HCT116 (cell line): ENCODE measurements at regions not wholly inside any gene's neighbourhood (a gene's known extent, or its start where the extent isn't known, plus 50 kb on each side); places are given as distances from the start of the nearest gene placed in this dataset.

ENCODE experiments used
- ATAC-seq: fragments of 200-7000 bp; cut with Tn5 transposase; 2 replicates; pipeline ENCODE4 v1.9.1; 2020; ENCODE audit warnings: mild to moderate bottlenecking, moderate library complexity
- BruUV-seq: library from RNA; stranded (reverse); fragments of 400-500 nt; replicated peaks from 2 replicates; lab custom pipeline; 2021; lab: Mats Ljungman, UMichigan
- CTCF ChIA-PET: fragments of 300-600 bp; sonication (Branson Sonifier 250); formaldehyde crosslinking; loops from one replicate; lab custom pipeline; 2021; ENCODE audit warnings: antibody characterized with exemption; lab: Charles Lee
- POLR2A ChIA-PET: fragments of 300-600, 350-600 bp; sonication (Branson Sonifier 250); formaldehyde crosslinking; loops from one replicate; lab custom pipeline; 2021; ENCODE audit warnings: antibody characterized with exemption; lab: Charles Lee
- RAD21 ChIA-PET, 2 experiments: fragments of 300-600 bp; sonication (Branson Sonifier 250); formaldehyde crosslinking; loops; one replicate each; lab custom pipeline; 2023; ENCODE audit warnings: low total read pairs in 2 of 2; ENCODE audit not compliant: uncharacterized antibody in 2 of 2, unreplicated experiment in 2 of 2, low non-redundant PET in 1 of 2; lab: Charles Lee
- DNase-seq: peaks from one replicate; pipeline ENCODE4 v3.0.0-alpha.2; 2010; ENCODE audit warnings: low read depth, low spot score
- H2AFZ ChIP-seq: fragments of 200-600 bp; shearing (Covaris generic), sonication (generic); 2 replicates; pipeline ENCODE4 v1.6.1; 2017; ENCODE audit warnings: low read depth, mixed run types, mixed read lengths, antibody characterized with exemption, low read length; ENCODE audit not compliant: poor library complexity, severe bottlenecking
- H3K27ac ChIP-seq: 2 replicates; pipeline ENCODE4 v1.5.1; 2012; ENCODE audit warnings: low read depth, low read length
- H3K27me3 ChIP-seq: fragments of 200-600 bp; sonication (generic); 2 replicates; pipeline ENCODE4 v1.6.1; 2016; ENCODE audit warnings: mixed run types, low read length, mixed read lengths; ENCODE audit not compliant: insufficient read depth
- H3K36me3 ChIP-seq, 2 experiments: fragments of 200-500 bp in 1 of 2; fragments of 200-600 bp in 1 of 2; sonication (Bioruptor generic) in 1 of 2; sonication (generic) in 1 of 2; 2 replicates each; pipeline versions ENCODE4 v1.5.1 to v1.6.1; 2014 to 2016; ENCODE audit warnings: low read length in 2 of 2, inconsistent platforms in 1 of 2, mixed read lengths in 1 of 2, mixed run types in 1 of 2; ENCODE audit not compliant: insufficient read depth in 2 of 2, control insufficient read depth in 1 of 2
- H3K4me1 ChIP-seq, 2 experiments: fragments of 200-600 bp in 1 of 2; sonication (generic) in 1 of 2; 2 replicates each; pipeline versions ENCODE4 v1.5.1 to v1.6.1; 2012 to 2017; ENCODE audit warnings: low read length in 2 of 2, inconsistent platforms in 1 of 2, mild to moderate bottlenecking in 1 of 2, mixed read lengths in 1 of 2, mixed run types in 1 of 2, moderate library complexity in 1 of 2; ENCODE audit not compliant: insufficient read depth in 2 of 2, control insufficient read depth in 1 of 2
- H3K4me2 ChIP-seq: fragments of 200-600 bp; sonication (generic); 2 replicates; pipeline ENCODE4 v1.6.1; 2017; ENCODE audit warnings: mixed run types, low read length, mixed read lengths
- H3K4me3 ChIP-seq, 2 experiments: fragments of 200-600 bp in 1 of 2; sonication (generic) in 1 of 2; replicated peaks in 1 of 2; 2 replicates each; pipeline ENCODE4 v1.5.1; 2011 to 2016; ENCODE audit warnings: low read length in 2 of 2, control low read depth in 1 of 2, low read depth in 1 of 2, mild to moderate bottlenecking in 1 of 2, mixed read lengths in 1 of 2, mixed run types in 1 of 2
- H3K79me2 ChIP-seq: fragments of 200-600 bp; sonication (generic); 2 replicates; pipeline ENCODE4 v1.6.1; 2017; ENCODE audit warnings: mild to moderate bottlenecking, mixed run types, low read length, moderate library complexity, mixed read lengths; ENCODE audit not compliant: insufficient read depth
- H3K9ac ChIP-seq: fragments of 200-600 bp; sonication (generic); 2 replicates; pipeline ENCODE4 v1.6.1; 2016; ENCODE audit warnings: low read length, mixed read lengths
- H3K9me2 ChIP-seq: fragments of 200-600 bp; sonication (generic), shearing (Covaris generic); 2 replicates; pipeline ENCODE4 v1.6.1; 2017; ENCODE audit warnings: mixed run types, mild to moderate bottlenecking, moderate library complexity; ENCODE audit not compliant: insufficient read depth
- H3K9me3 ChIP-seq, 2 experiments: fragments of 200-500 bp in 1 of 2; fragments of 200-600 bp in 1 of 2; sonication (Bioruptor generic) in 1 of 2; sonication (generic) in 1 of 2; 2 replicates each; pipeline ENCODE4 v1.6.1; 2014 to 2017; ENCODE audit warnings: low read length in 2 of 2, mixed read lengths in 2 of 2, inconsistent platforms in 1 of 2, low read depth in 1 of 2, mild to moderate bottlenecking in 1 of 2, mixed run types in 1 of 2, moderate library complexity in 1 of 2; ENCODE audit not compliant: control insufficient read depth in 1 of 2, insufficient read depth in 1 of 2
- H4K20me1 ChIP-seq: fragments of 200-600 bp; sonication (generic), shearing (Covaris generic); 2 replicates; pipeline ENCODE4 v1.6.1; 2017; ENCODE audit warnings: mixed run types, mild to moderate bottlenecking, moderate library complexity; ENCODE audit not compliant: insufficient read depth
- CTCF ChIP-seq, 3 experiments: fragments of 200-600 bp in 1 of 3; sonication (generic) in 1 of 3; IDR thresholded peaks in 2 of 3; conservative IDR thresholded peaks in 1 of 3; 2 replicates each; pipeline ENCODE4 v1.5.1; 2012 to 2017; ENCODE audit warnings: low read depth in 2 of 3, low read length in 2 of 3, antibody characterized with exemption in 1 of 3, borderline replicate concordance in 1 of 3, control low read depth in 1 of 3, mild to moderate bottlenecking in 1 of 3, mixed read lengths in 1 of 3, mixed run types in 1 of 3, moderate library complexity in 1 of 3; ENCODE audit not compliant: insufficient read depth in 1 of 3
- EZH2 ChIP-seq: fragments of 200-600 bp; sonication (generic); IDR thresholded peaks from 2 replicates; pipeline ENCODE4 v1.6.1; 2017; ENCODE audit warnings: antibody characterized with exemption, mixed run types
- FOSL1 ChIP-seq: IDR thresholded peaks from 2 replicates; pipeline ENCODE4 v1.6.1; 2012; ENCODE audit warnings: low read depth
- MAX ChIP-seq: IDR thresholded peaks from 2 replicates; pipeline ENCODE4 v1.6.1; 2012
- POLR2A ChIP-seq: IDR thresholded peaks from 2 replicates; pipeline ENCODE4 v1.7.0; 2011; ENCODE audit warnings: borderline replicate concordance; ENCODE audit not compliant: insufficient read depth, insufficient read length; ENCODE audit errors: extremely low read depth
- TCF7L2 ChIP-seq: IDR thresholded peaks from 2 replicates; pipeline ENCODE4 v1.7.0; 2011; ENCODE audit warnings: borderline replicate concordance, inconsistent platforms; ENCODE audit not compliant: insufficient read depth, insufficient read length; ENCODE audit errors: extremely low read depth
- YY1 ChIP-seq: IDR thresholded peaks from 2 replicates; pipeline ENCODE4 v1.6.1; 2011; ENCODE audit warnings: low read length, low read depth, moderate library complexity, mild to moderate bottlenecking; ENCODE audit not compliant: insufficient replicate concordance; ENCODE audit errors: extremely low read depth
- ZFX ChIP-seq: fragments of 450-650 bp; IDR thresholded peaks from 2 replicates; pipeline ENCODE4 v1.6.1; 2017
- intact Hi-C: fragments of 100-400 bp; cut with micrococcal nuclease; formaldehyde crosslinking; loops from 2 replicates; pipeline ENCODE4 v1.10.0; 2022

GRCh38 chr4:13912436-13912925 lies 285.0 kb upstream of the BOD1L1 start (continued):
- TF ChIP-seq POLR2A (no peak), MAX (no peak)
- TF ChIP-seq, all 23 proteins: peak for 0

GRCh38 chr4:13912966-13913365 lies 285.4 kb upstream of the BOD1L1 start:
- Histone ChIP-seq H3K79me2 (no peaks in the 10 kb centered on the region), H3K9me2 (no peaks in the 10 kb centered on the region), H4K20me1 (no peaks in the 10 kb centered on the region), H3K9ac (no peak overlapping the region), H3K4me2 (no peak overlapping the region), H3K4me1 (no peaks in the 10 kb centered on the region; a peak in 1 of 4 replicates), H3K27me3 (no peaks in the 10 kb centered on the region), H3K36me3 (no peaks in the 10 kb centered on the region), H3K4me3 (no peak overlapping the region), H3K9me3 (no peaks in the 10 kb centered on the region; a peak in 1 of 4 replicates), H2AFZ (no peak overlapping the region), H3K27ac (no peak overlapping the region)
- intact Hi-C loops, result no loop called here
- TF ChIP-seq FOSL1 (no peak), CTCF (IDR thresholded peaks at IDR 0.05 in 2 of 3, conservative IDR thresholded peaks at IDR 0.05 in 1 of 3; ENCODE audit: borderline replicate concordance in 1 of 3, insufficient read depth in 1 of 3, low read depth in 2 of 3, low read length in 2 of 3) (no peak), YY1 (no peak), POLR2A (no peak), ZFX (no peak), EZH2 (no peak), TCF7L2 (no peak)
- no peak for DNase-seq
- no TSS peak for BruUV-seq
- ChIA-PET RAD21 (no interaction called here), POLR2A (no interaction called here), CTCF (no interaction called here)
- no peak for ATAC-seq
